GM21825 (cell line): ENCODE measurements at regions not wholly inside any gene's neighbourhood (a gene's known extent, or its start where the extent isn't known, plus 50 kb on each side); places are given as distances from the start of the nearest gene placed in this dataset.

Experiments used
- ATAC-seq: cut with Tn5 transposase; IDR thresholded peaks from one replicate; pipeline ENCODE4 v1.9.1; 2021; ENCODE audit warnings: mild to moderate bottlenecking, moderate library complexity; ENCODE audit not compliant: unreplicated experiment

- ATAC-seq, result no peak
Observed at GRCh38 chr19:30293051-30293785, 79.0 kb upstream of the ZNF536 start.

GRCh38 chr19:30297969-30298368, 74.2 kb upstream of the ZNF536 start:
- no peak for ATAC-seq

GRCh38 chr19:30303131-30303654, 69.0 kb upstream of the ZNF536 start:
- no peak for ATAC-seq

- ATAC-seq, result no peak
Observed at GRCh38 chr19:30304540-30304939, 67.6 kb upstream of the ZNF536 start.

- no peak for ATAC-seq
Observed at GRCh38 chr19:30305346-30306060, 66.7 kb upstream of the ZNF536 start.

GRCh38 chr19:30307191-30307974, 64.8 kb upstream of the ZNF536 start:
- no peak for ATAC-seq

- ATAC-seq, result no peak
Observed at GRCh38 chr19:30309176-30309575, 63.0 kb upstream of the ZNF536 start.

GRCh38 chr19:30309905-30310601, 62.1 kb upstream of the ZNF536 start:
- no peak for ATAC-seq

- no peak for ATAC-seq
Observed at GRCh38 chr19:30310602-30311263, 61.5 kb upstream of the ZNF536 start.

GRCh38 chr19:30311911-30312310, 60.3 kb upstream of the ZNF536 start:
- ATAC-seq, result no peak

- no peak for ATAC-seq
Observed at GRCh38 chr19:30312582-30313352, 59.4 kb upstream of the ZNF536 start.

- no peak for ATAC-seq
Observed at GRCh38 chr19:30313353-30313750, 58.8 kb upstream of the ZNF536 start.

- ATAC-seq, result no peak
Observed at GRCh38 chr19:30314056-30314804, 58.0 kb upstream of the ZNF536 start.

GRCh38 chr19:30314805-30315155, 57.4 kb upstream of the ZNF536 start:
- ATAC-seq, result no peak

- ATAC-seq, result no peak
Observed at GRCh38 chr19:30315159-30315558, 57.0 kb upstream of the ZNF536 start.

GRCh38 chr19:30316000-30316491, 56.1 kb upstream of the ZNF536 start:
- no peak for ATAC-seq

GRCh38 chr19:30316560-30317106, 55.6 kb upstream of the ZNF536 start:
- no peak for ATAC-seq

- no peak for ATAC-seq
Observed at GRCh38 chr19:30317403-30317802, 54.8 kb upstream of the ZNF536 start.
